Thoracic aorta (tissue), 2 donors: ENCODE measurements at regions not wholly inside any gene's neighbourhood (a gene's known extent, or its start where the extent isn't known, plus 50 kb on each side); places are given as distances from the start of the nearest gene placed in this dataset.

Experiments
- ATAC-seq: fragments of 150-250 bp; one replicate; pipeline ENCODE4 v1.8.0; 2017; ENCODE audit warnings: low read depth; ENCODE audit not compliant: insufficient number of reproducible peaks, low FRiP score
- DNase-seq: peaks from one replicate; pipeline ENCODE4 v3.0.0-alpha.2; 2020; ENCODE audit warnings: low spot score
- H3K27ac ChIP-seq, 2 donors: fragments of 200-600 bp; sonication (generic); 1 replicate in 1 of 2; 2 replicates in 1 of 2; pipeline ENCODE4 v1.5.1; 2016; ENCODE audit warnings: mild to moderate bottlenecking in 2 of 2, moderate library complexity in 2 of 2
- H3K27me3 ChIP-seq: fragments of 200-600 bp; sonication (generic); replicated peaks from 2 replicates; pipeline ENCODE4 v1.6.0; 2016; ENCODE audit warnings: mild to moderate bottlenecking; ENCODE audit not compliant: insufficient read depth
- H3K36me3 ChIP-seq: fragments of 200-600 bp; sonication (generic); one replicate; pipeline ENCODE4 v1.5.1; 2016
- H3K4me1 ChIP-seq, 2 donors: fragments of 200-600 bp; sonication (generic); 1 replicate in 1 of 2; 2 replicates in 1 of 2; pipeline versions ENCODE4 v1.5.1 to v1.6.0; 2016; ENCODE audit warnings: low read depth in 2 of 2, mild to moderate bottlenecking in 1 of 2; ENCODE audit not compliant: control insufficient read depth in 1 of 2
- H3K4me3 ChIP-seq: fragments of 200-600 bp; sonication (generic); 2 replicates; pipeline ENCODE4 v1.5.1; 2016; ENCODE audit warnings: mild to moderate bottlenecking
- H3K9me3 ChIP-seq: fragments of 200-600 bp; sonication (generic); 2 replicates; pipeline ENCODE4 v1.5.1; 2016
- TF ChIP-seq, protein P1 (sequence below): fragments of 200-600 bp; sonication (generic); IDR thresholded peaks from one replicate; pipeline ENCODE4 v1.5.1; 2019; ENCODE audit warnings: antibody characterized with exemption

DNA sequence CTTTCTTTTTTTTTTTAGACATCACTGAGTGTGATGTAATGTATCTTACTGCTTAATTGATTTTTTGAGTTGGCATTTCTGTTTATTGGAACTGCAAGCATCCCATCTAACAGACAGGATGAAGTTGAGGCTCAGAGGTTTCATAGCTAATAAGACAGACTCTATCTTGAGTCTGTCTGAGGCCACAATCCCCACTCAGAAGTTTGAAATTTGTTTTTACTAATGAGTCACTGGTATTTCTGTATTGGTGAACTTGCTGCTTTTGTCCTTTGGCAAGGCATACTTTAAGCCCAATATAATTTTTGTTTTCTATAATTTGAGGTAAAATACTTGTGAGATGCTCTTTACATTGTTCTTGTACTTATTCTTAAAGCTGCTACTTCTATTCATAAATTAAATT lies 491.2 kb downstream of the PSAT1 start:
- Histone ChIP-seq H3K27ac (no peak overlapping the region), H3K4me1 (no peaks in the 10 kb centered on the region), H3K9me3 (no peaks in the 10 kb centered on the region), H3K27me3 (no peaks in the 10 kb centered on the region), H3K36me3 (no peaks in the 10 kb centered on the region), H3K4me3 (no peak overlapping the region)
- no peak for DNase-seq
- TF ChIP-seq, protein P1, sequence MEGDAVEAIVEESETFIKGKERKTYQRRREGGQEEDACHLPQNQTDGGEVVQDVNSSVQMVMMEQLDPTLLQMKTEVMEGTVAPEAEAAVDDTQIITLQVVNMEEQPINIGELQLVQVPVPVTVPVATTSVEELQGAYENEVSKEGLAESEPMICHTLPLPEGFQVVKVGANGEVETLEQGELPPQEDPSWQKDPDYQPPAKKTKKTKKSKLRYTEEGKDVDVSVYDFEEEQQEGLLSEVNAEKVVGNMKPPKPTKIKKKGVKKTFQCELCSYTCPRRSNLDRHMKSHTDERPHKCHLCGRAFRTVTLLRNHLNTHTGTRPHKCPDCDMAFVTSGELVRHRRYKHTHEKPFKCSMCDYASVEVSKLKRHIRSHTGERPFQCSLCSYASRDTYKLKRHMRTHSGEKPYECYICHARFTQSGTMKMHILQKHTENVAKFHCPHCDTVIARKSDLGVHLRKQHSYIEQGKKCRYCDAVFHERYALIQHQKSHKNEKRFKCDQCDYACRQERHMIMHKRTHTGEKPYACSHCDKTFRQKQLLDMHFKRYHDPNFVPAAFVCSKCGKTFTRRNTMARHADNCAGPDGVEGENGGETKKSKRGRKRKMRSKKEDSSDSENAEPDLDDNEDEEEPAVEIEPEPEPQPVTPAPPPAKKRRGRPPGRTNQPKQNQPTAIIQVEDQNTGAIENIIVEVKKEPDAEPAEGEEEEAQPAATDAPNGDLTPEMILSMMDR, result no peak
- no peak for ATAC-seq

DNA sequence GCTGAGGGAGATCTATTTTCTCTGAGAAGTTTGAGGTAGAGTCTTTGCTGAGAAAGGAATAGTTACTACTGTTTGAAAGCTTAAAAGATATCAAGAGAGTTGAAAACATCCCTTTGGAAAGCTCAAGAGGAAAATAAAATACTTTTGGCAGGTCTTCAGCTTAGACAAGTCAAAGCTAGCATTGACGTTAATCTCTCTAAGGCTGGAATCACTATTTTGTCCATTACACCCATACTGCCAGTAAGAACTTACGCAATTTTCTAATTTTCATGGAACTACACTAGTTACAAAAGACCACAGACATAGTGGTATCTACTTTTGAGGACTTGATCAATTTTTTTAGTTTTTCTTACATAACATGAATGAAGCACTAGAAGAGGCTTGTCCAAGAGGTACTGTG lies 494.9 kb downstream of the PSAT1 start:
- H3K27ac ChIP-seq, result no peak overlapping the region
- no peak for DNase-seq
- TF ChIP-seq, protein P1, result no peak
- no peaks in the 10 kb centered on the region for H3K27me3 ChIP-seq
- H3K4me1 ChIP-seq, result no peaks in the 10 kb centered on the region
- ATAC-seq, result no peak
- H3K36me3 ChIP-seq, result no peaks in the 10 kb centered on the region
- no peak overlapping the region for H3K4me3 ChIP-seq
- no peaks in the 10 kb centered on the region for H3K9me3 ChIP-seq

GRCh38 chr9:78792745-78793144 lies 495.8 kb downstream of the PSAT1 start:
- no peak for DNase-seq
- H3K36me3 ChIP-seq, result no peaks in the 10 kb centered on the region
- no peak overlapping the region for H3K4me3 ChIP-seq
- TF ChIP-seq, protein P1, result no peak
- no peak for ATAC-seq
- no peak overlapping the region for H3K27ac ChIP-seq
- H3K27me3 ChIP-seq, result no peaks in the 10 kb centered on the region
- no peaks in the 10 kb centered on the region for H3K4me1 ChIP-seq
- no peaks in the 10 kb centered on the region for H3K9me3 ChIP-seq

DNA sequence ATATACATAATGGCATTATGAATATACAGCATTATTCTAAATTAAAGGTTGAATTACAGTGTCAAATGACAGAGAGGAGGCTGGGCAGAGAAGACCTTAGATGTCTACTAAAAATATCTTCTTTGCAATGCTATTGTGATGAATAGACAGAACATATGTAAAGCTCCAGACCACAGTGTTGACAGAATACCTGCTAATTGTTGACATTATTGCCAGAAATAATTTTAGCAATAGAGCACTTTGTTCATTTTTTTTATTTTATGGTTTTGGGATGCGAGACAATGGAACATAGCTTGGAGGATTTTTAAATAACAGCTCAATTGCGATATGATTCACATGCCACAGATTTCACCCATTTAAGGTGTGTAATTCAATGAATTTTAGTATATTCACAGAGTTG lies 508.8 kb downstream of the PSAT1 start:
- H3K36me3 ChIP-seq, result no peaks in the 10 kb centered on the region
- TF ChIP-seq, protein P1, result no peak
- no peak overlapping the region for H3K27ac ChIP-seq
- H3K4me1 ChIP-seq, result no peaks in the 10 kb centered on the region
- ATAC-seq (no peak), DNase-seq (no peak)
- H3K4me3 ChIP-seq, result no peak overlapping the region
- no peaks in the 10 kb centered on the region for H3K9me3 ChIP-seq
- no peaks in the 10 kb centered on the region for H3K27me3 ChIP-seq

- H3K36me3 ChIP-seq, result no peaks in the 10 kb centered on the region
- no peak overlapping the region for H3K27ac ChIP-seq
- no peaks in the 10 kb centered on the region for H3K4me1 ChIP-seq
- no peaks in the 10 kb centered on the region for H3K9me3 ChIP-seq
- ATAC-seq (no peak), DNase-seq (no peak)
- H3K27me3 ChIP-seq, result no peaks in the 10 kb centered on the region
- no peak overlapping the region for H3K4me3 ChIP-seq
- TF ChIP-seq, protein P1, result no peak
These were observed 509.7 kb downstream of the PSAT1 start for GRCh38 chr9:78806492-78807160.
